ENCODE measurements at regions not wholly inside any gene's neighbourhood (a gene's known extent, or its start where the extent isn't known, plus 50 kb on each side); places are given as distances from the start of the nearest gene placed in this dataset.

GRCh38 chr18:29512761-29513160 lies 1335.8 kb upstream of the CDH2 start:
- H3K36me3 ChIP-seq (replicated peaks; ENCODE audit: insufficient read depth, low read depth): no peaks in the 10 kb centered on the region

GRCh38 chr18:29512203-29512602 lies 1335.3 kb upstream of the CDH2 start:
- DNase-seq (ENCODE audit: low spot score): no peak
- H3K9me3 ChIP-seq (ENCODE audit: low read depth): no peaks in the 10 kb centered on the region
- TF ChIP-seq CTCF (IDR thresholded peaks at IDR 0.05; ENCODE audit: poor library complexity): no peak
- no peak for TF ChIP-seq EZH2phosphoT487 (IDR thresholded peaks at IDR 0.05; ENCODE audit: low read depth, severe bottlenecking, unreplicated experiment)
- TF ChIP-seq EZH2 (IDR thresholded peaks at IDR 0.05; ENCODE audit: borderline replicate concordance): no peak
- H3K4me2 ChIP-seq: no peak overlapping the region
- H3K4me3 ChIP-seq: no peak overlapping the region
- H3K9me2 ChIP-seq (replicated peaks; ENCODE audit: insufficient read depth): no peaks in the 10 kb centered on the region
- H3K27me3 ChIP-seq: no peaks in the 10 kb centered on the region
- H3K4me1 ChIP-seq (ENCODE audit: insufficient read depth): no peaks in the 10 kb centered on the region
- no peak overlapping the region for H2AFZ ChIP-seq
- no peaks in the 10 kb centered on the region for H4K20me1 ChIP-seq (ENCODE audit: insufficient read depth, poor library complexity, severe bottlenecking)
- no peaks in the 10 kb centered on the region for H3K36me3 ChIP-seq (replicated peaks; ENCODE audit: insufficient read depth, low read depth)
- H3K79me2 ChIP-seq: no peaks in the 10 kb centered on the region
- H3K27ac ChIP-seq: no peak overlapping the region

More at GRCh38 chr18:29512761-29513160, 1335.8 kb upstream of the CDH2 start:
- no peak for DNase-seq (ENCODE audit: low spot score)
- TF ChIP-seq EZH2 (IDR thresholded peaks at IDR 0.05; ENCODE audit: borderline replicate concordance): no peak
- no peaks in the 10 kb centered on the region for H3K9me2 ChIP-seq (replicated peaks; ENCODE audit: insufficient read depth)
- no peak overlapping the region for H3K4me3 ChIP-seq
- 77% methylated on average over 3 of the region's 3 CpGs for WGBS (ENCODE audit: low lambda C conversion rate, missing lambda C conversion rate)
- H3K79me2 ChIP-seq: no peaks in the 10 kb centered on the region
- no peak overlapping the region for H3K27ac ChIP-seq
- H4K20me1 ChIP-seq (ENCODE audit: insufficient read depth, poor library complexity, severe bottlenecking): no peaks in the 10 kb centered on the region
- no peaks in the 10 kb centered on the region for H3K9me3 ChIP-seq (ENCODE audit: low read depth)
- H3K4me1 ChIP-seq (ENCODE audit: insufficient read depth): no peaks in the 10 kb centered on the region
- H3K4me2 ChIP-seq: no peak overlapping the region
- no peak overlapping the region for H2AFZ ChIP-seq
- no peaks in the 10 kb centered on the region for H3K27me3 ChIP-seq

GRCh38 chr18:29501952-29502351 lies 1325.0 kb upstream of the CDH2 start:
- no peaks in the 10 kb centered on the region for H4K20me1 ChIP-seq (ENCODE audit: insufficient read depth, poor library complexity, severe bottlenecking)
- 90% methylated on average over 3 of the region's 3 CpGs for WGBS (ENCODE audit: low lambda C conversion rate, missing lambda C conversion rate)
- H3K9me2 ChIP-seq (replicated peaks; ENCODE audit: insufficient read depth): no peaks in the 10 kb centered on the region
- no peak overlapping the region for H3K4me3 ChIP-seq
- H3K9me3 ChIP-seq (ENCODE audit: low read depth): no peaks in the 10 kb centered on the region
- H3K4me2 ChIP-seq: no peak overlapping the region
- H3K79me2 ChIP-seq: no peaks in the 10 kb centered on the region
- no peaks in the 10 kb centered on the region for H3K27me3 ChIP-seq
- TF ChIP-seq EZH2 (IDR thresholded peaks at IDR 0.05; ENCODE audit: borderline replicate concordance) (no peak), CTCF (IDR thresholded peaks at IDR 0.05; ENCODE audit: poor library complexity) (no peak), EZH2phosphoT487 (IDR thresholded peaks at IDR 0.05; ENCODE audit: low read depth, severe bottlenecking, unreplicated experiment) (no peak)
- H3K27ac ChIP-seq: no peak overlapping the region
- DNase-seq (ENCODE audit: low spot score): no peak
- H3K36me3 ChIP-seq (replicated peaks; ENCODE audit: insufficient read depth, low read depth): no peaks in the 10 kb centered on the region
- H3K4me1 ChIP-seq (ENCODE audit: insufficient read depth): no peaks in the 10 kb centered on the region
- H2AFZ ChIP-seq: no peak overlapping the region

- Histone ChIP-seq H3K4me3 (no peak overlapping the region), H3K4me1 (ENCODE audit: insufficient read depth) (no peaks in the 10 kb centered on the region), H3K36me3 (replicated peaks; ENCODE audit: insufficient read depth, low read depth) (no peaks in the 10 kb centered on the region), H3K4me2 (no peak overlapping the region), H3K9me3 (ENCODE audit: low read depth) (no peaks in the 10 kb centered on the region), H4K20me1 (ENCODE audit: insufficient read depth, poor library complexity, severe bottlenecking) (no peaks in the 10 kb centered on the region), H3K27me3 (no peaks in the 10 kb centered on the region), H2AFZ (no peak overlapping the region), H3K9me2 (replicated peaks; ENCODE audit: insufficient read depth) (no peaks in the 10 kb centered on the region), H3K79me2 (no peaks in the 10 kb centered on the region), H3K27ac (no peak overlapping the region)
- 88% methylated on average over 2 of the region's 2 CpGs for WGBS (ENCODE audit: low lambda C conversion rate, missing lambda C conversion rate)
- TF ChIP-seq CTCF (IDR thresholded peaks at IDR 0.05; ENCODE audit: poor library complexity) (no peak), EZH2phosphoT487 (IDR thresholded peaks at IDR 0.05; ENCODE audit: low read depth, severe bottlenecking, unreplicated experiment) (no peak), EZH2 (IDR thresholded peaks at IDR 0.05; ENCODE audit: borderline replicate concordance) (no peak)
- DNase-seq (ENCODE audit: low spot score): no peak
Measured at GRCh38 chr18:29496152-29496680, 1319.3 kb upstream of the CDH2 start.

Measured in hepatocyte (in vitro differentiated cells).